OCI-LY7 (cell line): ENCODE measurements at regions not wholly inside any gene's neighbourhood (a gene's known extent, or its start where the extent isn't known, plus 50 kb on each side); places are given as distances from the start of the nearest gene placed in this dataset.

Source experiments
- CTCF ChIP-seq: fragments of 200-600 bp; sonication (generic); conservative IDR thresholded peaks from 2 replicates; pipeline ENCODE4 v1.5.1; 2014; ENCODE audit warnings: mild to moderate bottlenecking, antibody characterized with exemption, low read length, moderate library complexity, mixed read lengths
- EZH2phosphoT487 ChIP-seq: fragments of 200-600 bp; sonication (generic); IDR thresholded peaks from 2 replicates; pipeline ENCODE4 v1.6.1; 2018; ENCODE audit warnings: low read depth, borderline replicate concordance, mild to moderate bottlenecking, mixed run types, antibody characterized with exemption, low read length, moderate library complexity, mixed read lengths

DNA sequence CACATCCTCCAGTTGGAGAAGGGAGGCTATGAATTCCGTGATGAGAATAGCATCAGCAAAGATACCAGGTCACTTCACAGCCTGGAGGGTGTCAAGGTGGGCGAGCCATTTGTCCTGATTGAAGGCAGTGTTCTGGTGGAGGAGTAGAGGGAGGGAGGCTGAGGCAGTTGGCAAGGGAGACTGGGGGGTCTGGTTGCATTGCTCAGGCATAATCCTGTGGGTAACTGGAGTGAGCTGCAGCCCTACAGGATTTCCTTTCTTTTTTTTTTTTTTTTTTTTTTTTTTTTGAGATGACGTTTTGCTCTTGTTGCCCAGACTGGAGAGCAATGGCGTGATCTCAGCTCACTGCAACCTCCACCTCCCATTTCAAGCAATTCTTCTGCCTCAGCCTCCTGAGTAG lies 223.9 kb upstream of the KLF4 start:
- TF ChIP-seq CTCF, result no peak
- no peak for TF ChIP-seq EZH2phosphoT487
